DMS153 (cell line): ENCODE measurements at regions not wholly inside any gene's neighbourhood (a gene's known extent, or its start where the extent isn't known, plus 50 kb on each side); places are given as distances from the start of the nearest gene placed in this dataset.
"Not testable (repeated sequence)": the region's sequence is repeated elsewhere in the genome, so short reads cannot be mapped to it uniquely, and the experiment has no call there.

Source experiments
- DNase-seq: peaks from one replicate; lab custom pipeline; 2025; lab: John Stamatoyannopoulos, UW

- no peak for DNase-seq
Measured at GRCh38 chr4:124993838-124994237, 281.3 kb upstream of the ANKRD50 start.

DNA sequence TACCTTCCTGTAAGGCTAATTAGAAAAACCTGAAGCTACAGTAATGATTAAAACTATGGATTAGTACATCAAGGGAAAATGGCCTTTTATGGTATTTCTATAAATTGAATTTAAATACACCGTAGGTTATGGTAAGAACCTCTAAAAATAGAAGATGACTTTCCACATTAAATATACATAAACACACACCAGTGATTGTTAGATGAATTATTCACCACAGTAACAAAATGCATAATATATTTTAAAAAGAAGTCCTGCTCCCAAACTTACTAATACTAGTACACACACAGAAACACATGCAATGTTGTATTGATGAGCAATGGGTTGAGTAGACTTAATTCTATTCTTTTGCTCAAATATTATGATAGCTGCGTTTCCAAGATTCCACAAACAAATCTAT is 277.9 kb upstream of the ANKRD50 start:
- DNase-seq, result no peak

- DNase-seq, result no peak
Measured at GRCh38 chr4:124980276-124980752, 267.8 kb upstream of the ANKRD50 start.

GRCh38 chr4:124978536-124978935 is 266.0 kb upstream of the ANKRD50 start:
- DNase-seq, result not testable (repeated sequence)

DNA sequence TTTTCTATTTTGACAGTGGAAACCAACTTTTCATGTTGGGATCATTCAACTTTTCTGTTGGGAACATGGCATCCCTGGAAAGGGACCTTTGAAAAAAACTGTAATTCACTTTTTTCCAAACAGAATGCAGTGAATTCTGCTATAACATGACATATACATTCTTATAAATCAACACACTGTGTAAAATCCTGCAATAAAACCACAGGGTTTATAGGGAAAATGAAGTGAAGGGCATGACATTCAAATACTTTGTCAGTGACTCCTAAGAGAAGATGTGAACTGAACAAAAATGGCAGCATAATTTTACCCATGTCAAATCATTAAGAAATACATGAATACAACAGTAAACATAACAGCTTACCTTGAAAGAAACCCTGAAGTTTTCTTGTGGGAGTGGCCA is 264.5 kb upstream of the ANKRD50 start:
- DNase-seq, result no peak

DNA sequence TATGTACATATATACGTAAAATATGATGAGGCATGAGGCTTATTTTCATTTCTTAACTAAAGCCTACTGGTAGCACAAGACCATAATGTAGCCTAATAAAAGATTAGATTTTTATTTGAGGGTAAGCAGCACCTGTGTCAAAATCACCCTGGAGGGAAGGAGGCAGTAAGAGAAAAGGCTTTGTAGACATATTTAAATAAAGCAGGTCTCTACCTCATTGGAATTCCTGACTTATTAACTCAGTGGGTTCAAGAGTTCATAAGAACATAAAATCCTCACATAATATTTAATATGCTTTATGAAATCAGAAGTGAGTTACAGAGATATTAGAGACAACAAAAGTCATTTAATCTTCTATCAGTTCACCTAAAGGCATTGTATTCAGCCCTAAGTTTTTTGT is 261.6 kb upstream of the ANKRD50 start:
- no peak for DNase-seq

- DNase-seq, result no peak
Measured at GRCh38 chr4:124973716-124974115, 261.2 kb upstream of the ANKRD50 start.

DNA sequence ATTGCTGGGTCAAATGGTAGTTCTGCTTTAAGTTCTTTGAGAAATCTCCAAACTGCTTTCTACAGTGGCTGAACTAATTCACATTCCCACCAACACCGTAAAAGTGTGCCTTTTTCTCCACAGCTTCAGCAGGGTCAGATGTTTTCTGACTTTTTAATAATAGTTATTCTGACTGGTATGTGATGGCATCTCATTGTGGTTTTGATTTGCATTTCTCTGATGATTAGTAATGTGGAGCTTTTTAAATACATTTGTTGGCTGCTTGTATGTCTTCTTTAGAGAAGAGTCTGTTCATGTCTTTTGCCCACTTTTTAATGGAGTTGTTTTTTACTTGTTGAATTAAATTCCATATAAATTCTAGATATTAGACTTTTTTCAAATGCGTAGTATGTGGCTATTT is 257.5 kb upstream of the ANKRD50 start:
- no peak for DNase-seq

- DNase-seq, result no peak
Measured at GRCh38 chr4:124965497-124965891, 253.0 kb upstream of the ANKRD50 start.

GRCh38 chr4:124964852-124965496 is 252.4 kb upstream of the ANKRD50 start:
- DNase-seq, result no peak

GRCh38 chr4:124964251-124964650 is 251.7 kb upstream of the ANKRD50 start:
- DNase-seq, result no peak

GRCh38 chr4:124961138-124961750 is 248.7 kb upstream of the ANKRD50 start:
- no peak for DNase-seq

GRCh38 chr4:124958847-124959246 is 246.3 kb upstream of the ANKRD50 start:
- no peak for DNase-seq

- DNase-seq, result no peak
Measured at GRCh38 chr4:124955476-124955875, 242.9 kb upstream of the ANKRD50 start.

- DNase-seq, result no peak
Measured at GRCh38 chr4:124954046-124954445, 241.5 kb upstream of the ANKRD50 start.

DNA sequence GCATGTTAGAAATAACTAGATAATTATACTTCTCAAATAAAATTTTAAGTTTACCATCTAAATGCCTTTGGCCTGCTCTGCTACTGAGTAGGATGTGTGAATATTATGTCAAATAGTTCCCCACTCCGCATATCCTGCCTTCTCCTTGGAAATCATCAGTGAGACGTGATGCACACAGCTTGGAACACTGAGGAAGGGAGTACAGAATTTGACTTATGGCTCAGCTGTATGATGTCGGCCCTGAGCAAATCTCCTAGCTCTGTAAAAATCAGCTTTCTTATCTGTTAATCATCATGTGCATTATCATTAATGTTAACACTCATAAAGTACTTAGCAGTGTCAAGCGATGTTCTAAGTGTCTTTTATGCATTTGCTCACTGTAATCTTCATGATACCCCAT is 241.0 kb upstream of the ANKRD50 start:
- no peak for DNase-seq

DNA sequence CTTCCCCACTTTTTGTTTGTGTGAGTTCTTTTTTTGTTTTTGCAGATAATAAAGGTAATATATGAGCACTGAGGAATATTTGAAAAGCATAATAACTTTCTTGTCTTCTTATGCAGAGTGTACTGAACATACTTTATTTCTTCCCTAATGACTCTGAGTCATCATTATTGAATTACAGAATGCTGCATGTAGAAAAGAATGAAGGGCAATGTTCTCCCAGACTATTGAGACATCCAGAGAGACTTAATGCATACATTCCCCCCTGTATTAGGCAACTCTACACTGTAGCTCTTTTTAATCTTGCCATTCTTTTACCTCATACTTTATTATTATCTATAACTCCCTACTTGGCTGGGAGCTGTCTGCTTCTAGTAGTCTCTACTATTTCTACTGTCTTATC is 240.5 kb upstream of the ANKRD50 start:
- no peak for DNase-seq

DNA sequence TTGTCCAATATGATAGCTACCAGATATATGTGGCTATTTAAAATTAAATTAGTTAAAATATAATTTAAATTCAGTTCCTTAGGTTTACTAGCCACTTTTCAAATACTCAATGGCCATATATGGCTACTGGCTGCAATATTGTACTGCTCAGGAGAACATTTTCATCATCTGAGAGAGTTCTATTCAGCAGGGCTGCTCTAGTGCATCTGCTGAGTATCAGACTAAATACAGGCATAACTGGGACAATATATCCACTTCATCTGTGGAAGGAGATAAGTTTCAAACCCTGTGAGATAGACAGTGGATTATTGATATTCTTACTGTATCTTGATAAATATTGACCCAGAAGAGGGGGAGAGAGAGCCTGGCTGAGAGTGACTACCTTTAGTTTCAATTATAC is 240.1 kb upstream of the ANKRD50 start:
- no peak for DNase-seq

DNA sequence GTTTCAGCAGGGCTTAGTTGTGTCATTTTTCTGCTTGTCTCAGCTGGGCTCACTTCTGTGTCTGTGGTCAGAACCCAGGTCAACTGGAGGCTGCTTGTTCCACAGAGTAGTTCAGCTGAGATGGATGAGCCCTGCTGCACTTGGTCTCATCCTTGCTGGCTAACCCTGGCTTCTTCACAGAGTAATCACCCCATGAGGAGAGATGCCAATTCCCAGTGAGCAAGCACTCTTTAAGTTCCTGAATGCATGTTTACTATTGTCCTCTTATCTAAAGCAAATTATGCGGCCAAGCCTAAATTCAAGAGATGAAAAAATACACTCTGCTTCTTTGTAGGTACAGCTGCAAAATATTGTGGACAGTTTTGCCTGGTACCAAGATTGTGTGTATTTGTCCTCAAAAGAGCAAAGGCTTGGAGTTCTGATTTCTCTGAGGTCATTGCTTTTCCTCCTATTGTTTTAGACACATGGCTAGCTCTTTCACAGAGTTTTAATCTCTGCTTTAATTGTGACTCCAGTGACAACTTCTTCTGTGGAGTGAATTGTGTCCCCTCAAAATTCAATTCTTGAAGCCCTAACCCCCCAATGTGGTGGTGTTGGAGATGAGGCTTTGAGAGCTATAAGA is 236.6 kb upstream of the ANKRD50 start:
- no peak for DNase-seq

- DNase-seq, result no peak
Measured at GRCh38 chr4:124947622-124948265, 235.2 kb upstream of the ANKRD50 start.

DNA sequence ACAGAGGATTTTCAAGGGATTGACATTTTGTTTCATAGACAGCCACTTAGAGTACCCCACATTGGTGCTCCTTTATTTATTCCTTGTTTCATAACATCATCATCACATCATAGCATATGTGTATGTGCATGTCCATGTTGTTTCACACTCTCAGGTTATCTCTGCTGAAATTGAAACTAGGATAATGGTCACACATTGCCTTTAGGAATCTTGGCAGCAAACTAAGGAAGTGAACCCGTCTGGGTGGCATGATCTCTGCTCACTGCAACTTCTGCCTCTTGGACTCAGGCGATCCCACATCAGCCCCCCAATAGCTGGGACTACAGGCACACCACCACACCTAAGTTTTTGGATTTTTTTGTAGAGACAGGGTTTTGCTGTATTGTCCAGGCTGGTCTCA is 234.2 kb upstream of the ANKRD50 start:
- no peak for DNase-seq

DNA sequence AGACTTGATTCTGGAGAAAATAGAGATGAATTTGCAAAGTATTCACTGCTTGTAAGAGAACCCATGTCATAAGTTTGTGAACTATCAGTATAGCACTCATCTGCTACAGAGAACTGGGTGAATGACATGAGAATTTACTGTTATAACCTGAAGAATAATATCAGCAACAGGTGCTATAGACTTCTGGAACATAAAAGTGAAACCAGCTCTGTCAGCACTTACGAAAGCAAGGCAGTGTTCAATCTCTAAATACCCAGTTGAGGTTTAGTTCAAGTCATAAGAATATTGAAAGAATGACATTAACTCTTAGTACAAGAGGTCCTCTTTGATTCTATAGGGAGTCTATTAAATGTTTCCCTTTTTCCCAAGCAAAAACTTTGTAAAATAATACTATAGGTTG is 232.9 kb upstream of the ANKRD50 start:
- DNase-seq, result no peak

- DNase-seq, result no peak
Measured at GRCh38 chr4:124943938-124944337, 231.4 kb upstream of the ANKRD50 start.
